Stimulated activated CD8-positive, alpha-beta memory T cell treated with anti-CD3 and anti-CD28 coated beads, Interleukin-12 subunit alpha, Interleukin-12 subunit beta, amount 100 ng/mL, for 1 hour (primary cell): ENCODE measurements at regions not wholly inside any gene's neighbourhood (a gene's known extent, or its start where the extent isn't known, plus 50 kb on each side); places are given as distances from the start of the nearest gene placed in this dataset.

ENCODE experiments used
- DNase-seq: peaks from one replicate; pipeline ENCODE4 v3.0.0-alpha.2; 2020; ENCODE audit warnings: low read depth

- no peak for DNase-seq
Observed at GRCh38 chr11:69972351-69972802, 105.7 kb upstream of the ANO1 start.

- no peak for DNase-seq
Observed at GRCh38 chr11:69974528-69974927, 103.6 kb upstream of the ANO1 start.

GRCh38 chr11:69975822-69976221, 102.3 kb upstream of the ANO1 start:
- no peak for DNase-seq

- DNase-seq = no peak
Observed at GRCh38 chr11:69976794-69977193, 101.3 kb upstream of the ANO1 start.

- DNase-seq = no peak
Observed at GRCh38 chr11:69977951-69978350, 100.2 kb upstream of the ANO1 start.

GRCh38 chr11:69978841-69979614, 99.1 kb upstream of the ANO1 start:
- DNase-seq = no peak

- DNase-seq = no peak
Observed at GRCh38 chr11:69979632-69980031, 98.5 kb upstream of the ANO1 start.

- no peak for DNase-seq
Observed at GRCh38 chr11:69981119-69981784, 96.9 kb upstream of the ANO1 start.

GRCh38 chr11:69982690-69983570, 95.2 kb upstream of the ANO1 start:
- no peak for DNase-seq

- no peak for DNase-seq
Observed at GRCh38 chr11:69983571-69983877, 94.6 kb upstream of the ANO1 start.

GRCh38 chr11:69983897-69984438, 94.1 kb upstream of the ANO1 start:
- DNase-seq = no peak

- no peak for DNase-seq
Observed at GRCh38 chr11:69984457-69985261, 93.5 kb upstream of the ANO1 start.

- DNase-seq = no peak
Observed at GRCh38 chr11:69985331-69985640, 92.8 kb upstream of the ANO1 start.

- DNase-seq = no peak
Observed at GRCh38 chr11:69985641-69986439, 92.3 kb upstream of the ANO1 start.

GRCh38 chr11:69986440-69986787, 91.7 kb upstream of the ANO1 start:
- no peak for DNase-seq

- no peak for DNase-seq
Observed at GRCh38 chr11:69986830-69987229, 91.3 kb upstream of the ANO1 start.

- no peak for DNase-seq
Observed at GRCh38 chr11:69992026-69992425, 86.1 kb upstream of the ANO1 start.

GRCh38 chr11:69992943-69993694, 85.0 kb upstream of the ANO1 start:
- DNase-seq = no peak

- DNase-seq = no peak
Observed at GRCh38 chr11:69994810-69995209, 83.3 kb upstream of the ANO1 start.

GRCh38 chr11:69995697-69996096, 82.4 kb upstream of the ANO1 start:
- DNase-seq = no peak
